ENCODE measurements at regions not wholly inside any gene's neighbourhood (a gene's known extent, or its start where the extent isn't known, plus 50 kb on each side); places are given as distances from the start of the nearest gene placed in this dataset.

- H4K8ac ChIP-seq (ENCODE audit: extremely low read depth, insufficient read depth, low read length): no peak overlapping the region
- H3K36me3 ChIP-seq (ENCODE audit: control insufficient read depth in 2 of 4, insufficient read depth in 4 of 4, low read length in 3 of 4): no peaks in the 10 kb centered on the region
- H2BK12ac ChIP-seq (ENCODE audit: low read depth, low read length): no peak overlapping the region
- ChIA-PET CTCF (ENCODE audit: partially characterized antibody) (interaction anchor here (0.6 to 1.5 kb wide), 4 partner anchors 8 to 712 kb away, joined by 3 to 4 read pairs (median 3); no protein-coding TSS in a partner anchor), POLR2A (ENCODE audit: partially characterized antibody) (no interaction called here)
- no peaks in the 10 kb centered on the region for H3K4me1 ChIP-seq (replicated peaks in 1 of 4; ENCODE audit: control insufficient read depth in 3 of 4, insufficient read depth in 4 of 4, low read length in 3 of 4)
- H3K79me1 ChIP-seq (ENCODE audit: low read depth, low read length): no peaks in the 10 kb centered on the region
- H4K20me1 ChIP-seq (replicated peaks in 1 of 2; ENCODE audit: control insufficient read depth in 1 of 2, insufficient read depth in 2 of 2, low read length in 2 of 2): no peaks in the 10 kb centered on the region
- no peak overlapping the region for H3K27ac ChIP-seq (ENCODE audit: low read depth, low read length)
- H3K4me3 ChIP-seq (ENCODE audit: extremely low read depth in 1 of 4, insufficient read depth in 2 of 4, low read depth in 3 of 4, low read length in 4 of 4): no peak overlapping the region
- H3K56ac ChIP-seq (replicated peaks; ENCODE audit: insufficient read length, low read depth, low read length): no peak overlapping the region
- no peak overlapping the region for H2BK5ac ChIP-seq (ENCODE audit: low read depth, low read length)
- H3K18ac ChIP-seq (ENCODE audit: extremely low read depth, low read length): no peak overlapping the region
- no peak overlapping the region for H4K91ac ChIP-seq (replicated peaks; ENCODE audit: insufficient read length, low read length)
- no peak overlapping the region for H2AK5ac ChIP-seq (ENCODE audit: low read depth, low read length)
- H3K79me2 ChIP-seq (ENCODE audit: control insufficient read depth in 1 of 2, insufficient read depth in 2 of 2, low read length in 2 of 2): no peaks in the 10 kb centered on the region
- 86% methylated on average over 3 of the region's 3 CpGs; no CpG with 5 or more reads in 1 of the 2 experiments for WGBS, 2 experiments (ENCODE audit: extremely low coverage in 1 of 2, insufficient coverage in 1 of 2, insufficient read length in 1 of 2, insufficient replicate concordance in 2 of 2, low coverage in 1 of 2, low lambda C conversion rate in 2 of 2, missing lambda C conversion rate in 1 of 2)
- H4K5ac ChIP-seq (ENCODE audit: insufficient read length, low read depth, low read length): no peak overlapping the region
- H3K9me3 ChIP-seq (ENCODE audit: insufficient read depth in 2 of 2, low read depth in 1 of 2, low read length in 1 of 2): no peaks in the 10 kb centered on the region
- H3K4me2 ChIP-seq (ENCODE audit: insufficient read depth in 1 of 2, low read depth in 2 of 2, low read length in 2 of 2): no peak overlapping the region
- H3K14ac ChIP-seq (ENCODE audit: insufficient read length): no peak overlapping the region
- no peak overlapping the region for H3K23ac ChIP-seq (ENCODE audit: insufficient read length)
- TF ChIP-seq SIRT6 (IDR thresholded peaks at IDR 0.05; ENCODE audit: low read length) (no peak), FOSL1 (IDR thresholded peaks at IDR 0.05; ENCODE audit: insufficient read depth, low read depth, low read length) (no peak), SUZ12 (IDR thresholded peaks at IDR 0.05; ENCODE audit: low read length) (no peak), CHD1 (IDR thresholded peaks at IDR 0.05; ENCODE audit: low read depth, low read length) (no peak), NANOG (IDR thresholded peaks at IDR 0.05; ENCODE audit: insufficient read depth, low read depth, low read length, poor library complexity, severe bottlenecking) (no peak), BRCA1 (IDR thresholded peaks at IDR 0.05; ENCODE audit: low read depth, low read length) (no peak), POLR2AphosphoS5 (IDR thresholded peaks at IDR 0.05; ENCODE audit: low read depth, low read length) (no peak), POLR2A (IDR thresholded peaks at IDR 0.05; ENCODE audit: control extremely low read depth in 1 of 2, low read depth in 2 of 2, low read length in 2 of 2) (no peak), EP300 (IDR thresholded peaks at IDR 0.05; ENCODE audit: borderline replicate concordance in 1 of 2, low read depth in 2 of 2, low read length in 2 of 2) (no peak), JUN (IDR thresholded peaks at IDR 0.05; ENCODE audit: low read depth, low read length) (no peak), PHF8 (conservative IDR thresholded peaks at IDR 0.05; ENCODE audit: low read depth, low read length) (no peak), CEBPB (IDR thresholded peaks at IDR 0.05; ENCODE audit: low read depth, low read length) (no peak)
- TF ChIP-seq, protein P1, sequence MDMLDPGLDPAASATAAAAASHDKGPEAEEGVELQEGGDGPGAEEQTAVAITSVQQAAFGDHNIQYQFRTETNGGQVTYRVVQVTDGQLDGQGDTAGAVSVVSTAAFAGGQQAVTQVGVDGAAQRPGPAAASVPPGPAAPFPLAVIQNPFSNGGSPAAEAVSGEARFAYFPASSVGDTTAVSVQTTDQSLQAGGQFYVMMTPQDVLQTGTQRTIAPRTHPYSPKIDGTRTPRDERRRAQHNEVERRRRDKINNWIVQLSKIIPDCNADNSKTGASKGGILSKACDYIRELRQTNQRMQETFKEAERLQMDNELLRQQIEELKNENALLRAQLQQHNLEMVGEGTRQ (IDR thresholded peaks at IDR 0.05; ENCODE audit: low read length): no peak
- no peak overlapping the region for H3K9ac ChIP-seq (replicated peaks in 1 of 4; ENCODE audit: extremely low read depth in 1 of 4, low read depth in 3 of 4, low read length in 3 of 4)
- H2BK120ac ChIP-seq (replicated peaks; ENCODE audit: low read depth, low read length): no peak overlapping the region
- no peaks in the 10 kb centered on the region for H3K23me2 ChIP-seq (ENCODE audit: low read depth, low read length)
- H3K4ac ChIP-seq (replicated peaks; ENCODE audit: insufficient read length, low read depth, low read length): no peak overlapping the region
- H2BK15ac ChIP-seq (ENCODE audit: low read length): no peak overlapping the region
- DNase-seq (ENCODE audit: low read depth in 1 of 2, low spot score in 2 of 2) (no peak), FAIRE-seq (no peak)
- no peaks in the 10 kb centered on the region for H3K27me3 ChIP-seq (replicated peaks in 1 of 4; ENCODE audit: control insufficient read depth in 3 of 4, extremely low read depth in 1 of 4, insufficient read depth in 3 of 4, low read length in 3 of 4)
- H2AFZ ChIP-seq (ENCODE audit: low read length): no peak overlapping the region
- no peak overlapping the region for H2BK20ac ChIP-seq (ENCODE audit: low read length)
Observed at GRCh38 chr6:148104131-148104530, 238.5 kb upstream of the SASH1 start.

Measured in H1 (cell line).